Choroid plexus epithelial cell (primary cell): ENCODE measurements at regions not wholly inside any gene's neighbourhood (a gene's known extent, or its start where the extent isn't known, plus 50 kb on each side); places are given as distances from the start of the nearest gene placed in this dataset.

Experiments used
- DNase-seq: peaks from one replicate; pipeline ENCODE4 v3.0.0-alpha.2; 2010; ENCODE audit warnings: low read depth
- H3K4me3 ChIP-seq: 2 replicates; pipeline ENCODE4 v1.5.1; 2011; ENCODE audit warnings: low read depth, mild to moderate bottlenecking, control low read depth, low read length, moderate library complexity
- CTCF ChIP-seq: conservative IDR thresholded peaks from 2 replicates; pipeline ENCODE4 v1.5.1; 2011; ENCODE audit warnings: low read depth, mild to moderate bottlenecking, control low read depth, inconsistent platforms, low read length, moderate library complexity

GRCh38 chr16:17565605-17566004 is 94.8 kb upstream of the XYLT1 start:
- no peak for TF ChIP-seq CTCF
- no peak for DNase-seq
- H3K4me3 ChIP-seq = no peak overlapping the region

DNA sequence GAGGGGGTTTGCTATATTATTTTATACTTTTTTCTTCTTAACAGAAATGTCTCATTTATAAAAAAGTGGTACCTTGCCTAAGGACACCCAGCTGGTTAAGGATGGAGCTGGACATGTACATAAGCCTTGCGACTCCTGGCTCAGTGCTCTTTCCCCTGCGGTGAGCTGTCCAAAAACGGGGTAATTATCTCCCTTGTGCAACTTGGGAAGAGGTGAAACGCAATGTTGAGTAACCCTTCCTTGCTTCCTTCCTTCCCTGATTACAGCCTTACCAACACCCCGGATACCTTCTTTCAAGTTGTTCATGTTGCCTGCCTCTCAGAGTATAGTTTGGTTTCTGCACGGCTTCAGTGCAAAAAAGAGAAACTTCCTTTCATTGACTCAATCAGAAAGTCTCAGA is 94.1 kb upstream of the XYLT1 start:
- DNase-seq = no peak
- TF ChIP-seq CTCF = no peak
- no peak overlapping the region for H3K4me3 ChIP-seq

DNA sequence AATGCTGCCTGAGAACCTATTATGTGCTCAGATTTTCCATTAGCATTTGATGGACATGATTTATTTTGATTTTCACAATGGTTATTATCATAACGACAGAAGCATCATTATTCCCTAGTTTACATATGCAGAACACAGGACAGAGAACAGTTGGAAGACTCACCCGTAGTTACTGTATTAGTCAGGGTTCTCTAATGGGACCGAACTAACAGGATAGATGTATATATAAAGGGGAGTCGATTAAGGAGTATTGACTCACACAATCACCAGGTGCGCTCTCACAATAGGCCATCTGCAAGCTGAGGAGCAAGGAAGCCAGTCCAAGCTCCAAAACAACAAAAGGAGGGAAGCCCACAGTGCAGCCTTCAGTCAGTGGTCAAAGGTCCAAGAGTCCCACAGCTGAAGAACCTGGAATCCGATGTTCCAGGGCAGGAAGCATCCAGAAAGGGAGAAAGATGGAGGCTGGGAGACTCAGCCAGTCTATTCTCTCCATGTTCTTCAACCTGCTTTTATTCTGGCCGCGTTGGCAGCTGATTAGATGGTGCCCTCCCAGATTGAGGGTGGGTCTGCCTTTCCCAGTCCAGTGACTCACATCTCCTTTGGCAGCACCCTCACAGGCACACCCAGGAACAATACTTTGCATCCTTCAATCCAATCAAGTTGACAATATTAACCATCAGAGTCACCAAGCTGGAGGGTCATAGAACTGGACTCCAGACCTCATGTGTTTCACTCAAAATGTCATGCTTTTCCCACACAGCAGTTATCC is 92.7 kb upstream of the XYLT1 start:
- TF ChIP-seq CTCF = no peak
- no peak for DNase-seq

GRCh38 chr16:17561056-17561455 is 90.3 kb upstream of the XYLT1 start:
- no peak for DNase-seq
- TF ChIP-seq CTCF = no peak
- H3K4me3 ChIP-seq = no peak overlapping the region

More for the DNA sequence above, 92.7 kb upstream of the XYLT1 start:
- no peak overlapping the region for H3K4me3 ChIP-seq

DNA sequence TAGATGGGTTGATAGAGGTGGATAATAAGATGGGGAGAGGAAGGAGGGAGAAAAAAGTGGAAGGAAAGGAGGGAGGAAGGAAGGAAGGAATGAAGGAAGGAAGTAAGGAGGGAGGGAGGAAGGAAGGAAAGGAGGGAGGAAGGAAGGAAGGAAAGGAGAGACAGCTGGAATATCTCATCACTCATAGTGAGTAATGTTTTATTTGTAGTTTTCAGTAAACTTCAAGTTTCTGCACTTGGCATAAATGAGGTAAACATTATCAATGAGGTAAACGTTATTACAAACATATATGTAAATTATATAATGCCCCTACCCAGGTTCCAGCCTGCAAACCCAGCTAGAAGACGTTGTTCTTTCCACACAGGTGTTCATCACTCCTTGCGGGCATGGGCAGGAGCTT is 89.8 kb upstream of the XYLT1 start:
- H3K4me3 ChIP-seq = no peak overlapping the region
- no peak for DNase-seq
- no peak for TF ChIP-seq CTCF

GRCh38 chr16:17559394-17559793 is 88.6 kb upstream of the XYLT1 start:
- no peak for TF ChIP-seq CTCF
- no peak for DNase-seq

DNA sequence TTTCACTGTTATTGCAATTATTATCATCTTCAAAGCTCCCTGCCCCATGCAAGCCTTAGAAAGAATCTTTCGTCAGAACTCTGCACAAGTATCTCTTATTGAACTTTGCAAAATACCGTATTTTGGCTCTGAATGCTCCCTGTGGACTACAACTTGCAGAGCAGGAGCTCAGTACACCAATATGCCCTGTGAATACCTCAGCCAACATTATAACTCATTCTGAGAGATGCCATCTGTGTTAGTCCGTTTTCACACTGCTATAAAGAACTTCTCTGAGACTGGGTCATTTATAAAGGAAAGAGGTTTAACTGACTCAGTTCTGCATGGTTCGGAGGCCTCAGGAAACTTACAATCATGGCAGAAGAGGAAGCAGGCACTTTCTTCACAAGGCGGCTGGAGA is 87.2 kb upstream of the XYLT1 start:
- no peak for TF ChIP-seq CTCF
- H3K4me3 ChIP-seq = no peak overlapping the region
- DNase-seq = no peak

More at GRCh38 chr16:17559394-17559793, 88.6 kb upstream of the XYLT1 start:
- no peak overlapping the region for H3K4me3 ChIP-seq
